ENCODE measurements at regions not wholly inside any gene's neighbourhood (a gene's known extent, or its start where the extent isn't known, plus 50 kb on each side); places are given as distances from the start of the nearest gene placed in this dataset.

DNA sequence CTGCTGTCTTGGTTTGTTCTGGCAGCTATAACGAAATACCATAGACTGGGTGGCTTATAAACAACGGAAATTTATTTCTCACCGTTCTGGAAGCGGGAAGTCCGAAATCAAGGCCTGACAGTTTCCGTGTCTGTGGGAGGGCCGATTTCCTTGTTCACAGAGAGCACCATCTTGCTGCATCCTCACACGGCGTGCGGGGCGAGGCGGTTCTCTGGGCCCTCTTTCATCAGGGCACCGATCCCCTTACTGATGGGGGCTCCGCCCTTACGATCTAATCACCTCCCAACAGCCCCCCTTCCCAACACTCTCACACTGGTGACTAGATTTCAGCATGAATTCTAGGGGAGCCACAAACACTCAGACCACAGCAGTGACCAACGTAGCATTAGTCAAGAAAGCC, 578.3 kb upstream of the FAT1 start:
- H3K4me1 ChIP-seq (ENCODE audit: control insufficient read depth, insufficient read depth, low read length), result no peaks in the 10 kb centered on the region
- H3K9me3 ChIP-seq (ENCODE audit: control insufficient read depth, insufficient read depth, low read depth, low read length), result no peaks in the 10 kb centered on the region
- POLR2A ChIA-PET, result no interaction called here
- TF ChIP-seq, protein P1, sequence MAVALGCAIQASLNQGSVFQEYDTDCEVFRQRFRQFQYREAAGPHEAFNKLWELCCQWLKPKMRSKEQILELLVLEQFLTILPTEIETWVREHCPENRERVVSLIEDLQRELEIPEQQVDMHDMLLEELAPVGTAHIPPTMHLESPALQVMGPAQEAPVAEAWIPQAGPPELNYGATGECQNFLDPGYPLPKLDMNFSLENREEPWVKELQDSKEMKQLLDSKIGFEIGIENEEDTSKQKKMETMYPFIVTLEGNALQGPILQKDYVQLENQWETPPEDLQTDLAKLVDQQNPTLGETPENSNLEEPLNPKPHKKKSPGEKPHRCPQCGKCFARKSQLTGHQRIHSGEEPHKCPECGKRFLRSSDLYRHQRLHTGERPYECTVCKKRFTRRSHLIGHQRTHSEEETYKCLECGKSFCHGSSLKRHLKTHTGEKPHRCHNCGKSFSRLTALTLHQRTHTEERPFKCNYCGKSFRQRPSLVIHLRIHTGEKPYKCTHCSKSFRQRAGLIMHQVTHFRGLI (tag by site-specific recombination; IDR thresholded peaks at IDR 0.05), result no peak
- TF ChIP-seq, protein P2, sequence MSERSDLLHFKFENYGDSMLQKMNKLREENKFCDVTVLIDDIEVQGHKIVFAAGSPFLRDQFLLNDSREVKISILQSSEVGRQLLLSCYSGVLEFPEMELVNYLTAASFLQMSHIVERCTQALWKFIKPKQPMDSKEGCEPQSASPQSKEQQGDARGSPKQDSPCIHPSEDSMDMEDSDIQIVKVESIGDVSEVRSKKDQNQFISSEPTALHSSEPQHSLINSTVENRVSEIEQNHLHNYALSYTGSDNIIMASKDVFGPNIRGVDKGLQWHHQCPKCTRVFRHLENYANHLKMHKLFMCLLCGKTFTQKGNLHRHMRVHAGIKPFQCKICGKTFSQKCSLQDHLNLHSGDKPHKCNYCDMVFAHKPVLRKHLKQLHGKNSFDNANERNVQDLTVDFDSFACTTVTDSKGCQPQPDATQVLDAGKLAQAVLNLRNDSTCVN (tag by site-specific recombination; optimal IDR thresholded peaks at IDR 0.05), result no peak
- TF ChIP-seq, protein P3, sequence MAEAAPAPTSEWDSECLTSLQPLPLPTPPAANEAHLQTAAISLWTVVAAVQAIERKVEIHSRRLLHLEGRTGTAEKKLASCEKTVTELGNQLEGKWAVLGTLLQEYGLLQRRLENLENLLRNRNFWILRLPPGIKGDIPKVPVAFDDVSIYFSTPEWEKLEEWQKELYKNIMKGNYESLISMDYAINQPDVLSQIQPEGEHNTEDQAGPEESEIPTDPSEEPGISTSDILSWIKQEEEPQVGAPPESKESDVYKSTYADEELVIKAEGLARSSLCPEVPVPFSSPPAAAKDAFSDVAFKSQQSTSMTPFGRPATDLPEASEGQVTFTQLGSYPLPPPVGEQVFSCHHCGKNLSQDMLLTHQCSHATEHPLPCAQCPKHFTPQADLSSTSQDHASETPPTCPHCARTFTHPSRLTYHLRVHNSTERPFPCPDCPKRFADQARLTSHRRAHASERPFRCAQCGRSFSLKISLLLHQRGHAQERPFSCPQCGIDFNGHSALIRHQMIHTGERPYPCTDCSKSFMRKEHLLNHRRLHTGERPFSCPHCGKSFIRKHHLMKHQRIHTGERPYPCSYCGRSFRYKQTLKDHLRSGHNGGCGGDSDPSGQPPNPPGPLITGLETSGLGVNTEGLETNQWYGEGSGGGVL (tag by site-specific recombination; IDR thresholded peaks at IDR 0.05), result no peak
- TF ChIP-seq EGR2 (tag by site-specific recombination; IDR thresholded peaks at IDR 0.05; ENCODE audit: low read depth) (no peak), ZNF791 (tag by site-specific recombination; IDR thresholded peaks at IDR 0.05) (no peak), ZNF433 (tag by site-specific recombination; IDR thresholded peaks at IDR 0.05; ENCODE audit: low read depth) (no peak), ZSCAN16 (tag by site-specific recombination; IDR thresholded peaks at IDR 0.05) (no peak)
- TF ChIP-seq, protein P4, sequence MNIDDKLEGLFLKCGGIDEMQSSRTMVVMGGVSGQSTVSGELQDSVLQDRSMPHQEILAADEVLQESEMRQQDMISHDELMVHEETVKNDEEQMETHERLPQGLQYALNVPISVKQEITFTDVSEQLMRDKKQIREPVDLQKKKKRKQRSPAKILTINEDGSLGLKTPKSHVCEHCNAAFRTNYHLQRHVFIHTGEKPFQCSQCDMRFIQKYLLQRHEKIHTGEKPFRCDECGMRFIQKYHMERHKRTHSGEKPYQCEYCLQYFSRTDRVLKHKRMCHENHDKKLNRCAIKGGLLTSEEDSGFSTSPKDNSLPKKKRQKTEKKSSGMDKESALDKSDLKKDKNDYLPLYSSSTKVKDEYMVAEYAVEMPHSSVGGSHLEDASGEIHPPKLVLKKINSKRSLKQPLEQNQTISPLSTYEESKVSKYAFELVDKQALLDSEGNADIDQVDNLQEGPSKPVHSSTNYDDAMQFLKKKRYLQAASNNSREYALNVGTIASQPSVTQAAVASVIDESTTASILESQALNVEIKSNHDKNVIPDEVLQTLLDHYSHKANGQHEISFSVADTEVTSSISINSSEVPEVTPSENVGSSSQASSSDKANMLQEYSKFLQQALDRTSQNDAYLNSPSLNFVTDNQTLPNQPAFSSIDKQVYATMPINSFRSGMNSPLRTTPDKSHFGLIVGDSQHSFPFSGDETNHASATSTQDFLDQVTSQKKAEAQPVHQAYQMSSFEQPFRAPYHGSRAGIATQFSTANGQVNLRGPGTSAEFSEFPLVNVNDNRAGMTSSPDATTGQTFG (tag by site-specific recombination; IDR thresholded peaks at IDR 0.05; ENCODE audit: borderline replicate concordance), result no peak
- CTCF ChIA-PET, result no interaction called here
- H3K27ac ChIP-seq (ENCODE audit: extremely low read depth, low read depth, low read length), result no peak overlapping the region
- H3K4me3 ChIP-seq (ENCODE audit: low read depth, low read length), result no peak overlapping the region
- no peaks in the 10 kb centered on the region for H3K36me3 ChIP-seq (ENCODE audit: control insufficient read depth in 2 of 2, insufficient read depth in 1 of 2, low read length in 2 of 2)

DNA sequence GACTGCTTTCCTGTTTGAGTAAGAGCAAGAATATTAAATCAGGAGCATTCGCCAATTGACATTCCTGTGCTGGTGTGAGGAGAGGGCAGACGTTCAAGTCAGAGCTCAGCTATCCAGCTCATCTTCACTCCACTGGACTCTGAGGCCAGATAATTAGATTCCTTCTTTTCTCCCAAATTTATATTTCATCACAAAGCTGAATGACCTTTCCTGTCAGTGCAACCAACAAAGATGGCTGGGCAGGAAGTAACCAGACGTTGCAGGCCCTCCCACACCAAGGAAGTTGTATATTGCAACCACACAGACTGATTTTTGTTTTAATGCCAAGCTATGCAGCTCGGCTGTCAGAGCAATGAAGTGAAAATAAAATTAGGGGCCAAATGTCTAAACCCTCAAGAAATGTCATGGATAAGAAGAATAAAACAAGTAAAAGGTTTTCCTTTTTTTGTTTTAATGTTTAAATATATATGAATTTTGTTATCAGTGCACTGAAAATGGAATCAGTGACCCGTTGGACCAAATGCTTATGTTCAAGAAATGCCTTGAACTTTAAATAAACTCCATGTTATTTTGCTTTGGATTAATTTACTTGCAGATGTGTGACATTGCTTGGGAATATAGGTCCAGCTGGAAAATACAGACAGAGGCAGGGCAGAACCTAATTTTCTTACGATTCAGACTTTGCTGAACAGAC, 578.9 kb upstream of the FAT1 start:
- POLR2A ChIA-PET, result no interaction called here
- H3K9me3 ChIP-seq (ENCODE audit: control insufficient read depth, insufficient read depth, low read depth, low read length), result no peaks in the 10 kb centered on the region
- CTCF ChIA-PET, result no interaction called here
- no peaks in the 10 kb centered on the region for H3K36me3 ChIP-seq (ENCODE audit: control insufficient read depth in 2 of 2, insufficient read depth in 1 of 2, low read length in 2 of 2)
- H3K4me1 ChIP-seq (ENCODE audit: control insufficient read depth, insufficient read depth, low read length), result no peaks in the 10 kb centered on the region
- H3K27ac ChIP-seq (ENCODE audit: extremely low read depth, low read depth, low read length), result no peak overlapping the region
- H3K4me3 ChIP-seq (ENCODE audit: low read depth, low read length), result no peak overlapping the region
- TF ChIP-seq, protein P5, sequence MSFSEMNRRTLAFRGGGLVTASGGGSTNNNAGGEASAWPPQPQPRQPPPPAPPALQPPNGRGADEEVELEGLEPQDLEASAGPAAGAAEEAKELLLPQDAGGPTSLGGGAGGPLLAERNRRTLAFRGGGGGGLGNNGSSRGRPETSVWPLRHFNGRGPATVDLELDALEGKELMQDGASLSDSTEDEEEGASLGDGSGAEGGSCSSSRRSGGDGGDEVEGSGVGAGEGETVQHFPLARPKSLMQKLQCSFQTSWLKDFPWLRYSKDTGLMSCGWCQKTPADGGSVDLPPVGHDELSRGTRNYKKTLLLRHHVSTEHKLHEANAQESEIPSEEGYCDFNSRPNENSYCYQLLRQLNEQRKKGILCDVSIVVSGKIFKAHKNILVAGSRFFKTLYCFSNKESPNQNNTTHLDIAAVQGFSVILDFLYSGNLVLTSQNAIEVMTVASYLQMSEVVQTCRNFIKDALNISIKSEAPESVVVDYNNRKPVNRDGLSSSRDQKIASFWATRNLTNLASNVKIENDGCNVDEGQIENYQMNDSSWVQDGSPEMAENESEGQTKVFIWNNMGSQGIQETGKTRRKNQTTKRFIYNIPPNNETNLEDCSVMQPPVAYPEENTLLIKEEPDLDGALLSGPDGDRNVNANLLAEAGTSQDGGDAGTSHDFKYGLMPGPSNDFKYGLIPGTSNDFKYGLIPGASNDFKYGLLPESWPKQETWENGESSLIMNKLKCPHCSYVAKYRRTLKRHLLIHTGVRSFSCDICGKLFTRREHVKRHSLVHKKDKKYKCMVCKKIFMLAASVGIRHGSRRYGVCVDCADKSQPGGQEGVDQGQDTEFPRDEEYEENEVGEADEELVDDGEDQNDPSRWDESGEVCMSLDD (tag by site-specific recombination; IDR thresholded peaks at IDR 0.05), result no peak
- TF ChIP-seq, protein P6, sequence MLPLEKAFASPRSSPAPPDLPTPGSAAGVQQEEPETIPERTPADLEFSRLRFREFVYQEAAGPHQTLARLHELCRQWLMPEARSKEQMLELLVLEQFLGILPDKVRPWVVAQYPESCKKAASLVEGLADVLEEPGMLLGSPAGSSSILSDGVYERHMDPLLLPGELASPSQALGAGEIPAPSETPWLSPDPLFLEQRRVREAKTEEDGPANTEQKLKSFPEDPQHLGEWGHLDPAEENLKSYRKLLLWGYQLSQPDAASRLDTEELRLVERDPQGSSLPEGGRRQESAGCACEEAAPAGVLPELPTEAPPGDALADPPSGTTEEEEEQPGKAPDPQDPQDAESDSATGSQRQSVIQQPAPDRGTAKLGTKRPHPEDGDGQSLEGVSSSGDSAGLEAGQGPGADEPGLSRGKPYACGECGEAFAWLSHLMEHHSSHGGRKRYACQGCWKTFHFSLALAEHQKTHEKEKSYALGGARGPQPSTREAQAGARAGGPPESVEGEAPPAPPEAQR (tag by site-specific recombination; IDR thresholded peaks at IDR 0.05), result no peak
- TF ChIP-seq, protein P7, sequence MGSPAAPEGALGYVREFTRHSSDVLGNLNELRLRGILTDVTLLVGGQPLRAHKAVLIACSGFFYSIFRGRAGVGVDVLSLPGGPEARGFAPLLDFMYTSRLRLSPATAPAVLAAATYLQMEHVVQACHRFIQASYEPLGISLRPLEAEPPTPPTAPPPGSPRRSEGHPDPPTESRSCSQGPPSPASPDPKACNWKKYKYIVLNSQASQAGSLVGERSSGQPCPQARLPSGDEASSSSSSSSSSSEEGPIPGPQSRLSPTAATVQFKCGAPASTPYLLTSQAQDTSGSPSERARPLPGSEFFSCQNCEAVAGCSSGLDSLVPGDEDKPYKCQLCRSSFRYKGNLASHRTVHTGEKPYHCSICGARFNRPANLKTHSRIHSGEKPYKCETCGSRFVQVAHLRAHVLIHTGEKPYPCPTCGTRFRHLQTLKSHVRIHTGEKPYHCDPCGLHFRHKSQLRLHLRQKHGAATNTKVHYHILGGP (tag by site-specific recombination; IDR thresholded peaks at IDR 0.05), result no peak
- no peak for TF ChIP-seq ZNF23 (tag by site-specific recombination; IDR thresholded peaks at IDR 0.05; ENCODE audit: borderline replicate concordance)
- TF ChIP-seq ZEB2 (tag by site-specific recombination; IDR thresholded peaks at IDR 0.05), result no peak
- TF ChIP-seq MEIS1 (CRISPR knock-in tag; IDR thresholded peaks at IDR 0.05; ENCODE audit: borderline replicate concordance), result no peak
- no peak for TF ChIP-seq ZNF624 (tag by site-specific recombination; IDR thresholded peaks at IDR 0.05)
- TF ChIP-seq EGR2 (tag by site-specific recombination; IDR thresholded peaks at IDR 0.05; ENCODE audit: low read depth), result no peak
- TF ChIP-seq ZNF792 (tag by site-specific recombination; IDR thresholded peaks at IDR 0.05), result no peak
- TF ChIP-seq, protein P8, sequence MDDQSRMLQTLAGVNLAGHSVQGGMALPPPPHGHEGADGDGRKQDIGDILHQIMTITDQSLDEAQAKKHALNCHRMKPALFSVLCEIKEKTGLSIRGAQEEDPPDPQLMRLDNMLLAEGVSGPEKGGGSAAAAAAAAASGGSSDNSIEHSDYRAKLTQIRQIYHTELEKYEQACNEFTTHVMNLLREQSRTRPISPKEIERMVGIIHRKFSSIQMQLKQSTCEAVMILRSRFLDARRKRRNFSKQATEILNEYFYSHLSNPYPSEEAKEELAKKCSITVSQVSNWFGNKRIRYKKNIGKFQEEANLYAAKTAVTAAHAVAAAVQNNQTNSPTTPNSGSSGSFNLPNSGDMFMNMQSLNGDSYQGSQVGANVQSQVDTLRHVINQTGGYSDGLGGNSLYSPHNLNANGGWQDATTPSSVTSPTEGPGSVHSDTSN (CRISPR knock-in tag; IDR thresholded peaks at IDR 0.05), result no peak
- no peak for TF ChIP-seq ZNF335 (tag by site-specific recombination; conservative IDR thresholded peaks at IDR 0.05)

All from HEK293 (cell line).